ENCODE measurements at regions not wholly inside any gene's neighbourhood (a gene's known extent, or its start where the extent isn't known, plus 50 kb on each side); places are given as distances from the start of the nearest gene placed in this dataset.

DNA sequence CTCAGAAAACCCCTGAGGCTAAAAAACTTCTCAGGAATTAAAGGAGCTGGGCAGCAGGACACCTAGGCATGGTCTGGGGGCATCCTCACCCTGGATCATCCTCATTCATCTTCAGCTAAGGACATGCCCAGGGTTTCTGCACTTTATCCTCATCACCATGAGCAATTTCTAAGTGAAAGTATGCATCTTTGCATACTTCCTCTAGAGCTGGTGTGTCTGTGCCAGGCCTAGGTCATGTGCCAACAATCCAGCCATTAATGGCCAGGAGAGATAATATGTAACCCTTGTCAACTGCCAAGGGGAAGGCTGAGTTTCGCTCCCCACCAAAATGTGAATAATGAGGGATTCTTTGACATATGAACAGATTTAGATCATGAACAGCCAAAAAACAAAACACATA, 160.5 kb downstream of the KITLG start:
- TF ChIP-seq, protein P1, sequence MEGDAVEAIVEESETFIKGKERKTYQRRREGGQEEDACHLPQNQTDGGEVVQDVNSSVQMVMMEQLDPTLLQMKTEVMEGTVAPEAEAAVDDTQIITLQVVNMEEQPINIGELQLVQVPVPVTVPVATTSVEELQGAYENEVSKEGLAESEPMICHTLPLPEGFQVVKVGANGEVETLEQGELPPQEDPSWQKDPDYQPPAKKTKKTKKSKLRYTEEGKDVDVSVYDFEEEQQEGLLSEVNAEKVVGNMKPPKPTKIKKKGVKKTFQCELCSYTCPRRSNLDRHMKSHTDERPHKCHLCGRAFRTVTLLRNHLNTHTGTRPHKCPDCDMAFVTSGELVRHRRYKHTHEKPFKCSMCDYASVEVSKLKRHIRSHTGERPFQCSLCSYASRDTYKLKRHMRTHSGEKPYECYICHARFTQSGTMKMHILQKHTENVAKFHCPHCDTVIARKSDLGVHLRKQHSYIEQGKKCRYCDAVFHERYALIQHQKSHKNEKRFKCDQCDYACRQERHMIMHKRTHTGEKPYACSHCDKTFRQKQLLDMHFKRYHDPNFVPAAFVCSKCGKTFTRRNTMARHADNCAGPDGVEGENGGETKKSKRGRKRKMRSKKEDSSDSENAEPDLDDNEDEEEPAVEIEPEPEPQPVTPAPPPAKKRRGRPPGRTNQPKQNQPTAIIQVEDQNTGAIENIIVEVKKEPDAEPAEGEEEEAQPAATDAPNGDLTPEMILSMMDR (conservative IDR thresholded peaks at IDR 0.05; ENCODE audit: low read depth, low read length), result no peak
- DNase-seq (ENCODE audit: low read depth), result peak; percentile 48
- no peak overlapping the region for H3K4me3 ChIP-seq (ENCODE audit: low read depth, low read length)

DNA sequence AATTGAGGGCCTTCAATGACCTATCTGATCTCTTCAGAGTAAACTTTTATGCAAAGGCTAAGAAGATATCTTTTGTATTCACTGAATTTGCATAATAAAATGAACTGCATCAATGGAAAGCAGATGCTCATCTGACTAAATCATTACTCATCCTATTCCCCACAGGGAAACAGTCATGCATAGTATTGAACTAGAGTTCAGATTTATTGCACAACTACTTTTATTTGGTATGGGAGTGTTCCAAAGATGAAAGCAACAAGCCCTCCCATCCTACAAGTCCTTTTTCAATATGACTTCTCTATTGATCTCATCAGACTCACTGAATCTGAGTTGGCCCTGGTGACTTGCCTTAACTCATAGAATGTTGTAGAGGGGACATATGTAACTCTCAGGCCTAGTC, 159.8 kb downstream of the KITLG start:
- TF ChIP-seq, protein P1 (conservative IDR thresholded peaks at IDR 0.05; ENCODE audit: low read depth, low read length), result no peak
- DNase-seq (ENCODE audit: low read depth), result peak; percentile 93
- no peak overlapping the region for H3K4me3 ChIP-seq (ENCODE audit: low read depth, low read length)

DNA sequence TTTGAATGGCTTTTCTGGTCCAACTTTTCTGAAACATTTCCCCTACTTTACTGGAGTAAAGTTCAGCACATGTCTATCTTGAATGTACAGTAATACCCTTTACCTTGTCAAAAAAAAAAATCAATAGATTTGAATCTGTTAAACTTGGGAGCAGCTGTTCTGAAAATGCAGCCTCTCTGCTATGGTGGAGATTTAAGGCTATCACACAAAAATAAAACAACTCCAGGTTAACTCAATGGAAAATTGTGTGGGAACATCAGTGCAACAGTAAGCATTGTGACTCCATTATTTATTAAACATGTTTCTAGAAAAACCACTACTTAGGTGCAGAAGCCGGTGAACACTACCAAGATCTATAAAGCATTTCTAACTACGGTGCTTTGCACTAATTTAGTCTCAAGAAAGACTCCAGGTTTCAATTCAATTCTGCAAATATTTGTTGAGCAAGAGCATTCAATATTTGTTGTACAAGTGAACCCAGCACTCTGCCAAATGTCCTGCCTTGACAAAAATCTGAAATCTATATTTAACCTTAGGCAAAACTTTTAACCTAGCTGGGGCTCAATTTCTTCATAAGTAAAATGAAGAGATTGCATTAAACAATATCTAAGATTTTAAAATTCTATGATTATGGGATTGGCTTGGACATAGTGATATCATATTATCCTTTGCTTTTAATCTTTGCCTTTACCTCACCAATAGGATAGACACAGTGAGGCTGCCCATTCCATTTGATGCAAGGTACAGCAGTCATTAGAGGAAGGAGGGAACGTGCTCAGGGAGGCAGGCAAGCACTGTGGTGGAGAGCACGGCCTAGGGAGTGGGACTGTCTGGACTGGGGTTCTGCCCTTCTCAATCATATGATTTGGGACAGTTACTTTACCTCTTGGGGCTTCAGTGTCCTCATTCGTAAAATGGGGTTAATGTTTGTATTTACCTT, 155.2 kb downstream of the KITLG start:
- TF ChIP-seq, protein P1 (conservative IDR thresholded peaks at IDR 0.05; ENCODE audit: low read depth, low read length), result no peak
- H3K4me3 ChIP-seq (ENCODE audit: low read depth, low read length), result no peak overlapping the region
- DNase-seq (ENCODE audit: low read depth), result no peak

DNA sequence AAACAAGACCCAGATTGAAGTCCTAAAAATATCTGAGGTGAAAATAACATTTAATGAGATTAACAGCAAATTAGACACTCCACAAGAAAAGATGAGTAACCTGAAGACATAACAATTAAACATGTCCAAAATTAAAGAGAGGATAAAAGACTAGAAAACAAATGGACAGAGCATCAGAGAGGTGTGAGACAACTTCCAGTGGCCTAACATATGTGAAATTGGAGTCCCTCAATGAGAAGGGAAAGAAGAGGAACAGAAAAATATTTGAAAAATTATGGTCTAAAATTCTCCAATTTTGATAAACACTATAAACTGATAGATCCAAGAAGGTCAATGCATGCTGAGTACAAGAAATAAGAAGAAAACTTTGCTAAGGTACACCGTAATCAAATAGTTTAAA, 151.9 kb downstream of the KITLG start:
- no peak for DNase-seq (ENCODE audit: low read depth)
- TF ChIP-seq, protein P1 (conservative IDR thresholded peaks at IDR 0.05; ENCODE audit: low read depth, low read length), result no peak
- no peak overlapping the region for H3K4me3 ChIP-seq (ENCODE audit: low read depth, low read length)

DNA sequence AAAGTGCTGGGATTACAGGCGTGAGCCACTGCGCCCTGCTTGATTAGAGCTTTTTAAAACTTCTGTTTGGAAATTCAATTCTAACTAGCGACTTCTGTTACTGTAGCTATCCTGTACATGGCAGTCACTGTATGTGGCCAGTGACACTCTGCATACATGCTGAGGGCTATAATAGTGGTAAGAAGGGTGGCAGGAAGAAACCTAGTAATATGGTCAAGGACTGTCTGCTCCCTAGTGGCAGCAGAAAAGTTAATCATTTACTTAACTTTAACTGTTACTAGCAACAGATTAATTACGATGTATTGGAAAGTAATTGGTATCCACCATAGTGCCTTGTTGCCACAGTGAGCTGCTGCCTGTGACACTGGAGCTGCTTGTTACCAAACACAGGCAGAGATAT, 149.0 kb downstream of the KITLG start:
- DNase-seq (ENCODE audit: low read depth), result no peak
- TF ChIP-seq, protein P1 (conservative IDR thresholded peaks at IDR 0.05; ENCODE audit: low read depth, low read length), result peak; percentile 13
- no peak overlapping the region for H3K4me3 ChIP-seq (ENCODE audit: low read depth, low read length)

DNA sequence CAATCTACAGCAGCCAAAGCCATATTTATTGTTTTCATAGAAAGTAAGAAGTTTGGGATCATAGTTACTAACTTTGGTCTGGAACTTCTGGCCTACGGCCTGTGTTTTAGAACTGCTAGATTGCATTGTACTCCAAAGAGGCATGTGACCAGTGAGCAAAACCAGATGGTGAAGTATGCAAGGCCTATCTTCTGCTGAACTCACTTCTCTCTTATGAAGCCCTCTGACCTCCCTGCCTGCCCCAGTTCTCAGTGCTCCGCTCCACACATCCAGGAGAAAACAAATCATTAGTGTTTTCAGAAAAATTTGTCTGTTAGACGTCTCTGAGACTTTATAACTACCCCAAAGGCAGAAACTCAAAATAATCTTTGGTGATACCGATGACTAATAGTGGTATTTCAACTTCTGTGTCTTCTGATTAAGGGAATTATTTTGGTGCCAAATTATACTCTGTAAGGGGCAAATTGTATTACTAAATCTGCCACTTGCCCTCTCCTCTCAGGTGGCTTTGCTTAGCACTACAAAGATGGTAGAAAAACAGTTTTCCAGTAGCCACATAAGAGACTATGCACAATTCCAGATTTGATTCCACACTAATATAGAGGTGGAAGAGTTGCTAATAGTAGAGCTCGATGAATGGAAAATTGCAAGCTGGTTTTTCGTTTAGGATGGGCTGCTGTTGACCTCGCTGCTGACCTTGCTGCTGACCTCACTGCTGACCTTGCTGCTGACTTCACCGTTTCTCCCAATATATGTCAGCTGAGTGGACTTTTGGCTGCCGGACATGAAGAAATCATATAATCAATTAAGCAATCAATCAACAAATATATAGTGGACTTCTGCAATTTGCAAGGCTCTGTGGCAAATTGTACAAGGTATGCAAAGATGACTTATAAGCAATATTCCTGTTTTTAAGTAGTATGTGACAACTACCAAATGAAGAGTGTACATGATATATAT, 147.5 kb downstream of the KITLG start:
- DNase-seq (ENCODE audit: low read depth), result no peak
- TF ChIP-seq, protein P1 (conservative IDR thresholded peaks at IDR 0.05; ENCODE audit: low read depth, low read length), result no peak

More for the DNA sequence above, 147.5 kb downstream of the KITLG start:
- no peak overlapping the region for H3K4me3 ChIP-seq (ENCODE audit: low read depth, low read length)
